Amniotic stem cell (primary cell): ENCODE measurements at regions not wholly inside any gene's neighbourhood (a gene's known extent, or its start where the extent isn't known, plus 50 kb on each side); places are given as distances from the start of the nearest gene placed in this dataset.

ENCODE experiments used
- DNase-seq: peaks from one replicate; lab custom pipeline; 2025; lab: John Stamatoyannopoulos, UW

DNA sequence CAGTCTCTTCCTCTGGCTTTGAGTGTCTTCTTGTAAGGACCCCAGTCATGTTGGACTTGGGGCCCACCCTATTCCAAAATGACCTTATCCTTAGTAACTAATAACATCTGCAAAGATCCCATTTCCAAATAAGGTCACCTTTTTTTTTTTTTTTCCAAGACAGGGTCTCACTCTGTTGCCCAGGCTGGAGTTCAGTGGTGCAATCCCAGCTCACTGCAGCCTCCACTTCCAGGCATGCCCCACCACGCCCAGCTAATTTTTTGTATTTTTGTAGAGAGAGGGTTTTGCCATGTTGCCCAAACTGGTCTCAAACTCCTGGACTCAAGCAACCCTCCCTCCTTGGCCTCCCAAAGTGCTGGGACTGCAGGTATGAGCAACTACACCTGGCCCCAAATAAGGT, 118.8 kb upstream of the GSE1 start:
- no peak for DNase-seq

GRCh38 chr16:85495259-85495658, 117.9 kb upstream of the GSE1 start:
- no peak for DNase-seq

DNA sequence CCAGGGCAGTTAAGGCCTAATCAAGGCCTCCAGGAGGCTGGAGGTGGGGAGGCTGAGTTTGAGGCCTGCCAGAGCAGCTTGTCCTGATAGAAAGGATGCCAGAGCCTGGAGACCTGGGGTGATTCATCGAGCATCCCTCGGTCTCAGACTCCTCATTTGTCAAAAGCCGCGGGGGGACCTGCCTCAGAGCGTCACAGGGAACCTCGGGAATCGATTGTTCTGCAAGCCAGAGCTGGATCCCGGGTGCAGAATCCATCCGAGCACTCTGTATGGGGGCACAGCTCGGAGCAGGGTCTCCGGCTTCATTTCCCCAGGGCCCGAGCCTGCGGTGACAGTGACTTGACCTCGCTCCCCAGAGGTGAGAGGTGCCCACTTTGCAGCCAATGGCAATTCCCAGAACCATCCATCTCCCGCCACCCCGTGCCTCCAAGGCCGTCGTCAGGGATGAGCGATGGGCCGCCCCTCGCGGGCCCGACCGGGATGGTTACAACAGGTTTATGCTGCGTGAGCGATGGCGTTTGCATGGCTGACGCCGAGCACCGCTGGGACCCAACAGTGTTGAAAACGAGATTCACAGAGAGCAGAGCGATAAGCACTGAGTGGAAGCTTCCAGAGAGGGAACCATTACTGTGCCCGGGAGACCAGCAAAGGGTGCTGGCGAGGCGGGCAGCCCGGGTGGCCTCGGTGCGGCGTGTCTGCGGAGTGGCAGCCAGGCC, 117.1 kb upstream of the GSE1 start:
- DNase-seq: no peak

DNA sequence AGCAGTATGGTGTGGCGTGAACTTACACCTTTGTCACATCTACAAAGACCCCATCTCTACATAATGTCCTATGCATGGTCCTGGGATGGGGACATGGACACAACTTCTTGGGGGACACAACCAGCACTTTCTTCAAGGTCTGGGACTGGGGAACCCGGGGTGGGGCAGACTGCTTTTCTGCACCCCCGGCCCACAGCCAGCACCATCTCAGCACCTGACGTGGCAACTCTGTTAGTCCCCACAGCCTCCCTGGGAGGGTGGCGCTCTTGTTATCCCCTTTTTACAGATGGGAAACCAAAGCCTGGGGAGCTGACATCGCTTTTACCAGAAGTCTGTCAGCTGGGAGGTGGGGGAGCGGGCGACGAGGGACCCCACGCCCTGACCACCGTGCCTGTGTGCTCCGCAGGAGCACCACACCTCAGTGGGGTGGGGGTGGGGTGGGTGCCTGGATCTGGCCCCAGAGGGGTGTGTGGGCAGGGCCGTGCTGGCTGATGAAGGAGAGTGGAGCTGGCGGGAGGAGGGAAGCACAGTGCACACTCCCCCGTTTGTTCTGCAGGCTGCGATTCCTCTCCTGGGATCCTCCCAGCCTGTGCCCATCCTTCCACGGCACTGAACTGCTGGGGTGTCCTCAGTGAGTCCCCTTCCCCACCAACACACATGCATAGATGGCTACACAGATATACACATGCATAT, 115.4 kb upstream of the GSE1 start:
- no peak for DNase-seq

- DNase-seq: no peak
These were observed 114.5 kb upstream of the GSE1 start for GRCh38 chr16:85498607-85499006.

- DNase-seq: no peak
These were observed 112.9 kb upstream of the GSE1 start for GRCh38 chr16:85500220-85500619.

DNA sequence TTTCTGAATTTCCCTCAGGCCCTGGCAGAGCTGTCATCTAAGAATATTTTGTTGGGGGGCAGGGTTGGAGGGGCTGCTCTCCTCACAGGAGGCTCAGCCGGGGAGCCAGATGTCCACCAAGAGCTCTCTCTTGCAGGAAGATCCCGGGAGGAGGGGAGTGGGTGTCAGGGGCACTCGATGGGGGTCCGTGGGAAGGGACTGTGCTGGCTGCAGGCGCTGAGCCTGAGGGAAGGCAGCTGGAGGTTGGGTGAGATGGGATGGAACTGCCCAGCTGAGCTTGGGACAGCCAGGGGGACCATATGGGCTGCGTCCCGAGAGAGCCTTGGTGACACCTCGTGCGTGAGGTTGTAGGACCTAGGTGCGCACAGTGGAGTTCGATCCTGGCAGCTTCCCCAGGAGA, 111.2 kb upstream of the GSE1 start:
- DNase-seq: no peak

DNA sequence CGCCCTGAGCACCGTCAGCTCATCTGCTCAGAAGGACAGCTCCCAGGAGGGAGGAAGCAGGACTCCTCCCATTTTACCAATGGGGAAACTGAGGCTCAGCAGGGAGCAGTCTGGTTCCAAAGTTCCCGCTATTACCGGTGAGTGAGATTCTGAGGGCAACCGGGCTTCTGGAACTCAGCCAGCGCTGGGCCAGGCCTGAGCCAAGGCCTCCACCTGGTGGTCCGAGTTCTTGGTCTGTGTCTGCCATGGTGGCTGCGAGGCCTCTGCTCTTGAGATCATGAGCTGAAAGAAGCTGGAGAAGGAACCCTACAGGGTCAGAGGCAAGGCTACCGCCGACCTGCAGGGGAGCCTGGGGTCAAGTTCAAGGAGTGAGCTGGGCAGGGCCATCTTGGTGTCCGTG, 110.8 kb upstream of the GSE1 start:
- DNase-seq: no peak

- no peak for DNase-seq
These were observed 109.4 kb upstream of the GSE1 start for GRCh38 chr16:85503679-85504231.

- no peak for DNase-seq
These were observed 108.9 kb upstream of the GSE1 start for GRCh38 chr16:85504242-85504641.

- no peak for DNase-seq
These were observed 107.1 kb upstream of the GSE1 start for GRCh38 chr16:85505794-85506634.

- no peak for DNase-seq
These were observed 106.5 kb upstream of the GSE1 start for GRCh38 chr16:85506635-85506911.

DNA sequence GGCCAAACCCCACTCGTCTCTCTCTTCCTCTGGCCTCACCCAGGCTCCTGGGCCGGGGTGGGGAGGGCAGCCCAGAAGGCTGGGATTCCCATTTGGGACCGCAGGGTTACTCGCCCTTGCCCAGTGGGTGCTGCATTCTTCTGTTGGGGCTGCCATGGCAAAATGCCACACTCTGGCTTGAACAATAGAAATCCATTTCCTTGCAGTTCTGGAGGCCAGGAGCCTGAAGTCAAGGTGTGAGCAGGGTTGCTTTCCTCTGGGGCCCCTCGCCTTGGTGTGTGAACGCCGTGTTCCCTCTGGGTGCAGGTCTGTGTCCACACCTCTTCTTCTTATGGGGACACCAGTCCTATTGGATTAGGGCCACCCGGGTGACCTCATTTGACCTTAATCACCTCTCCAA, 105.8 kb upstream of the GSE1 start:
- DNase-seq: no peak

DNA sequence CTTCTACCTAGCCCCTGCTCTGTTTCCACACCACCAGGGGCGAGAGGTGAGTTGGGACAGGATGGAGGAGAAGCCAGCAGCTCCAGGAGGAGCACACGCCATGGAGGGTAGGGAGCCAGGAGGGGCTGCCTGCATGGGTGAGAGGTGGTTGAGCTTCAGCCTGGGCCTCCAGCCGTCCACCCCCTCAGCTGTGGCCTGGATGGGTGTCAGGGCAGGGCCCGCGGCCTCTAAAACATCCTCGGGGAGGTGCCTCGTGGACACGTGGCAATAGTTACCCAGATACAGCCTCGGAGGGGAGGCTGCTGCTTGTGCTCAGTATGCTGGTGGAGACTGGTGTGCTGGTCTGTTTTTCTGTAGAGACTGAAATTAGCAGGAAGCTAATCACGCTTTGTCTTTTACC, 104.7 kb upstream of the GSE1 start:
- no peak for DNase-seq

DNA sequence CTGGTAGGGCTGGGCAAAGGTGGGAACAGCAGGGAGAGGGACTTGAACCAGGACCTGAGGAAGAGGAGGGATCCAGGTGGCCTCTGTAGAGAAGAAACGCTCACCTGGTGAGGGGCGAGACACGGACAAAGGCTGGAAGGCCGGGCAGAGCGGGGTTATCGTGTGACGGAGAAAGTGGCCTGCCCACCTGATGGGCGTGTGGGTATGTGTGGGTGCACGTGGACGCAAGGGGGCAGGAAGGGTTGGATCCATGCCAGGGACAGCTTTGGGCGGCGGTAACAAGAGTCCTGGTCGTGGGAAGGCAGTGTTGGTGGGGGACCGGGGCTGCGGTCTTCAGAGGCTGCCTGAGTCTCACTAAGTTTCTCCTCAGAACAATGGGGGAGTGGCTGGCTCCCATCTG, 104.1 kb upstream of the GSE1 start:
- DNase-seq: no peak

- DNase-seq: no peak
These were observed 103.0 kb upstream of the GSE1 start for GRCh38 chr16:85510041-85510659.

DNA sequence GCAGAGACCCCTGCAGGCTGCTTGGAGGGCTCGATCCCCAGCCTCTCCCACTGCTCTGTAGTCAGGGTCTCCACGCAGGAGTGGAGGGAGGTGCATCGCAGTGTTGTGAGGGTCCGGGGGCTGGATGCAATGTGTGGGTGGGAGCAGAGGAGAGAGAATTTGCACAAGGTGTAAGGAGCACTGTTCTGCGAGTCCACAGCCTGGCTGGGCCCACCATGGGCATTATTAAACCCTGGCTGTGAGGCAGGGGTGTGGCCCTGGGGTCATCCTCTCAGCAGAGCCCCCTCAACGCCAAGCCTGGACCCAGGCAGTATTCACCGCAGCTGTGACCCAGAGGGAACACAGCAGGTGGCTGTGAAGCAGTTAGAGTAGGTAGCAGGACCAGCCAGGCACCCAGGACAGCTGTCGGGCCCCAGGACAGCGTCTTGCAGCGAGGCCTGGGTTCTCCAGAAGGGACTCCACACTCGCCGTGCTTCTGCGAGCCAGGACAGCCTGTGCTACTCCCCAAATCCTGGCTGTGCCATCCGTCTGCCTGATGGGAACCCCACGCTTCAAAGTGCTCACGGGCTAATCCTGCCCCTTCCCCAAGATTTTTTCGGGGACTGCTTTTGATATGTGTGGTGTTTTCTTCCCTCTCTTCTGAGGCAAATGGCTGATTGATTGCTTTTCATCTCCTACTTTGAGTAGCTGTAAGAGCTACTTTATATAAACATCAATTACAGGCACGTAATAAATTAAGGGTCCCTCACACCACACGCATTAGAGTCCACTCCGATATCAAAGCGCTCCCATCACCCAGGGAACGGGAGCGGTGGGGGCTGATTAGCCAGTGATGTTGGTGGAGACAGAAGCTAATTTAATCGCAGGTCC, 100.9 kb upstream of the GSE1 start:
- DNase-seq: no peak

- no peak for DNase-seq
These were observed 100.4 kb upstream of the GSE1 start for GRCh38 chr16:85512808-85513115.

DNA sequence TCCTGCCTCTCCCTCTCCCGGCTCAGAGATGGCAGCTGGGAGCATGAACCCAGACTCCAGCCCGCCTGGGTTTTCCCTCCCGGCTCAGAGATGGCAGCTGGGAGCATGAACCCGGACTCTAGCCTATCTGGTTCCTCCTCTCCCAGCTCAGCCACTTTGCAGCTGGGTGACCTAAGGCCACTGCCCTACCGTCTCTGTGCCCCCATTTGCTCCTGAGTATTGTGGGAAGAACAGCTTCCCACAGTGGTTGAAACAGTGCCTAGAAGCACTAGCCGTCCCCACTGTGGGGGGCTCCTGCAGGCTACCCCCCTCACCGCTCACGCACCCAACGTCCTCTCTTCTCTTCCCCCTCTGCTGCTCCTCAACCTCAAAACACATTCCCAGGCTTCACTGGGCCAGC, 99.9 kb upstream of the GSE1 start:
- no peak for DNase-seq

DNA sequence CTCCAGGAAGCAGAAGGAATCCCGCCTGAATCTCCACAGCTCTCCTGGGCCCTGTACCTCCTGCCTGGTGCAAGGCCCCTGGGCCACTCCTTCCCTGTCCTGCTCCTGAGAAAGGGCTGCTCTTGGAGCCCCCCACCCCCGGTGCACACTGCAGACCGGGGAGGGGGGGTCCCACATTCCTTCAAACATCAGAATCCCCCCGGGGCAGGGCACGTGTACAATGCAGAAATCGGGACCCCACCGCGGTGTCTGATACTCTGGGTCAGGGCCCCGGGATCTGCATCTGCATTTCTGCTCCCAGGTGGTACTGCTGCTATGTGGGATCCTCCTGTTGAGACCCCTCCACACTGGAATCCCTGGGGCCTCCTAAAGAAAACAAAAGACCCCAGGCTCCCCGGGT, 99.5 kb upstream of the GSE1 start:
- no peak for DNase-seq

DNA sequence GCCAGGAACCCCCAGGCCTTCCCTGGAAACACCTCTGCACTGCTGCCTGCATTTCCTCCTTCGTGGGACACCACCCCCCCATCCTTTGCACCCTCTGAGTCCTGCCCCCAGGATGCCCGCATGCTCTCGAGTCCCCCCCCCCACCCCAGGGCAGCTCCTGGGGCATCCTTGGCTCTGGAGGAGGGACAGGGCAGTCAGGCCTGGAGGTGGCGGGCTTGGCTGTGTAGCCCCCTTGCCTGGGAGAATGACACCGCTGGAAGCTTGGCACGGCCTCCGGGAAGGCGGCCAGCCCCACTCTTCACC, 98.9 kb upstream of the GSE1 start:
- DNase-seq: no peak
